K562 (cell line): ENCODE measurements at regions not wholly inside any gene's neighbourhood (a gene's known extent, or its start where the extent isn't known, plus 50 kb on each side); places are given as distances from the start of the nearest gene placed in this dataset.

Experiments
- BHLHE40 ChIP-seq: IDR thresholded peaks from 2 replicates; pipeline ENCODE4 v1.6.1; 2011; ENCODE audit warnings: low read length, improper control_type of control experiment
- FOS ChIP-seq: IDR thresholded peaks from 3 replicates; pipeline ENCODE4 v1.6.1; 2011; ENCODE audit not compliant: insufficient read length; ENCODE audit errors: extremely low read depth
- POLR2A ChIP-seq: fragments of 450-650 bp; conservative IDR thresholded peaks from 2 replicates; pipeline ENCODE4 v1.6.1; 2016
- SMARCB1 ChIP-seq: IDR thresholded peaks from 2 replicates; pipeline ENCODE4 v1.6.1; 2011; ENCODE audit warnings: improper control_type of control experiment, low read depth; ENCODE audit not compliant: insufficient read length
- TCF7L2 ChIP-seq: fragments of 150-350 bp; IDR thresholded peaks from 2 replicates; pipeline ENCODE4 v1.6.1; 2016; ENCODE audit warnings: low read depth, mild to moderate bottlenecking, low read length, moderate library complexity
- TF ChIP-seq, protein P1 (sequence below): fragments of 250-450 bp; sonication (Bioruptor Pico); IDR thresholded peaks from 2 replicates; pipeline ENCODE4 v1.5.1; 2021; ENCODE audit warnings: mild to moderate bottlenecking
- TF ChIP-seq, protein P2 (sequence below): fragments of 450-650 bp; IDR thresholded peaks from 2 replicates; pipeline ENCODE4 v1.6.1; 2017; ENCODE audit warnings: antibody characterized with exemption

DNA sequence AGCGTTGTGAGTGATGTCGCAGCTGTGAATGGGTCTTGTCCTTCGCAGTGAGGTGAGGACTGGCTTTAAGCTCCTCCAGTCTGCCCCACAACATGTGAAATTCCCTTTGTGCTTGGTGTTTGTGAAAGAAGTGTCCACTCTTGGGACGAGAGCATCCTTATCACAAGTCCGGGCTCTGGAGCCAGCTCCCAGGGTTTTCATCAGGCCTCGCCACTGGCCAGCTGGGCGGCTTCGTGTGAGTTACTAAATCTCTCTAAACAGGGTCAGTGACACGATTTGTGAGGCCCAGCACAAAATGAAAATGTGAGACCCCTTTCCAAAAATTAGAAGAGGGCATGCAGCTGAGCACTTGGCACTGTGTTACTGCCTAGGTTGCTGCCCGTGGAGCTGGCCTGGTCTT, 115.9 kb downstream of the VAPA start:
- TF ChIP-seq SMARCB1, result no peak
- TF ChIP-seq FOS, result no peak
- TF ChIP-seq, protein P1, sequence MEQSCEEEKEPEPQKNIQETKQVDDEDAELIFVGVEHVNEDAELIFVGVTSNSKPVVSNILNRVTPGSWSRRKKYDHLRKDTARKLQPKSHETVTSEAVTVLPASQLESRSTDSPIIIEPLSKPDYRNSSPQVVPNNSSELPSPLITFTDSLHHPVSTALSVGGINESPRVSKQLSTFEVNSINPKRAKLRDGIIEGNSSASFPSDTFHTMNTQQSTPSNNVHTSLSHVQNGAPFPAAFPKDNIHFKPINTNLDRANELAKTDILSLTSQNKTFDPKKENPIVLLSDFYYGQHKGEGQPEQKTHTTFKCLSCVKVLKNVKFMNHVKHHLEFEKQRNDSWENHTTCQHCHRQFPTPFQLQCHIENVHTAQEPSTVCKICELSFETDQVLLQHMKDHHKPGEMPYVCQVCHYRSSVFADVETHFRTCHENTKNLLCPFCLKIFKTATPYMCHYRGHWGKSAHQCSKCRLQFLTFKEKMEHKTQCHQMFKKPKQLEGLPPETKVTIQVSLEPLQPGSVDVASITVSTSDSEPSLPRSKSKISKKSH (CRISPR knock-in tag), result no peak
- no peak for TF ChIP-seq BHLHE40
- TF ChIP-seq TCF7L2, result no peak
- TF ChIP-seq, protein P2, sequence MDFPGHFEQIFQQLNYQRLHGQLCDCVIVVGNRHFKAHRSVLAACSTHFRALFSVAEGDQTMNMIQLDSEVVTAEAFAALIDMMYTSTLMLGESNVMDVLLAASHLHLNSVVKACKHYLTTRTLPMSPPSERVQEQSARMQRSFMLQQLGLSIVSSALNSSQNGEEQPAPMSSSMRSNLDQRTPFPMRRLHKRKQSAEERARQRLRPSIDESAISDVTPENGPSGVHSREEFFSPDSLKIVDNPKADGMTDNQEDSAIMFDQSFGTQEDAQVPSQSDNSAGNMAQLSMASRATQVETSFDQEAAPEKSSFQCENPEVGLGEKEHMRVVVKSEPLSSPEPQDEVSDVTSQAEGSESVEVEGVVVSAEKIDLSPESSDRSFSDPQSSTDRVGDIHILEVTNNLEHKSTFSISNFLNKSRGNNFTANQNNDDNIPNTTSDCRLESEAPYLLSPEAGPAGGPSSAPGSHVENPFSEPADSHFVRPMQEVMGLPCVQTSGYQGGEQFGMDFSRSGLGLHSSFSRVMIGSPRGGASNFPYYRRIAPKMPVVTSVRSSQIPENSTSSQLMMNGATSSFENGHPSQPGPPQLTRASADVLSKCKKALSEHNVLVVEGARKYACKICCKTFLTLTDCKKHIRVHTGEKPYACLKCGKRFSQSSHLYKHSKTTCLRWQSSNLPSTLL, result no peak
- no peak for TF ChIP-seq POLR2A
